HEK293 (cell line): ENCODE measurements at regions not wholly inside any gene's neighbourhood (a gene's known extent, or its start where the extent isn't known, plus 50 kb on each side); places are given as distances from the start of the nearest gene placed in this dataset.

Source experiments
- CTCF ChIA-PET: fragments of 350-600 bp; formaldehyde crosslinking; extraction: SDS; loops from one replicate; lab custom pipeline; 2021; ENCODE audit warnings: antibody characterized with exemption; lab: Yijun Ruan, JAX
- POLR2A ChIA-PET: fragments of 300-600 bp; formaldehyde crosslinking; extraction: SDS; loops from one replicate; lab custom pipeline; 2020; ENCODE audit warnings: antibody characterized with exemption, inconsistent platforms; lab: Yijun Ruan, JAX
- H3K27ac ChIP-seq: fragments of 200-500 bp; sonication (Bioruptor generic); 2 replicates; pipeline ENCODE4 v1.5.1; 2014; ENCODE audit warnings: low read depth, low read length, control low read depth, inconsistent platforms; ENCODE audit errors: extremely low read depth
- H3K36me3 ChIP-seq, 2 experiments: fragments of 200-500 bp in 1 of 2; sonication (Bioruptor generic) in 1 of 2; 1 replicate in 1 of 2; 2 replicates in 1 of 2; pipeline ENCODE4 v1.5.1; 2014 to 2017; ENCODE audit warnings: inconsistent platforms in 2 of 2, low read length in 2 of 2; ENCODE audit not compliant: control insufficient read depth in 2 of 2, insufficient read depth in 1 of 2
- H3K4me1 ChIP-seq: fragments of 200-500 bp; sonication (Bioruptor generic); 2 replicates; pipeline ENCODE4 v1.5.1; 2014; ENCODE audit warnings: mild to moderate bottlenecking, low read length, inconsistent platforms; ENCODE audit not compliant: control insufficient read depth, insufficient read depth
- H3K4me3 ChIP-seq: 2 replicates; pipeline ENCODE4 v1.5.1; 2011; ENCODE audit warnings: low read depth, mild to moderate bottlenecking, control low read depth, low read length, moderate library complexity
- H3K9me3 ChIP-seq: fragments of 200-500 bp; sonication (Bioruptor generic); 2 replicates; pipeline ENCODE4 v1.5.1; 2014; ENCODE audit warnings: low read depth, low read length, inconsistent platforms; ENCODE audit not compliant: control insufficient read depth, insufficient read depth
- BCL11B ChIP-seq: fragments of 450-650 bp; formaldehyde crosslinking; IDR thresholded peaks from 2 replicates; pipeline ENCODE4 v1.5.1; 2016; ENCODE audit warnings: low read depth, missing biosample characterization, missing genetic modification characterization
- FEZF1 ChIP-seq: fragments of 450-650 bp; formaldehyde crosslinking; IDR thresholded peaks from 2 replicates; pipeline ENCODE4 v1.5.1; 2016; ENCODE audit warnings: missing biosample characterization, missing genetic modification characterization
- KLF10 ChIP-seq: fragments of 450-650 bp; IDR thresholded peaks from 2 replicates; pipeline ENCODE4 v1.5.1; 2018; ENCODE audit warnings: missing biosample characterization, mild to moderate bottlenecking, missing genetic modification characterization
- PBX3 ChIP-seq: sonication (generic); formaldehyde crosslinking; IDR thresholded peaks from 2 replicates; pipeline ENCODE4 v1.8.1; 2022; ENCODE audit warnings: mild to moderate bottlenecking, moderate library complexity, missing genetic modification reagents
- RBAK ChIP-seq: fragments of 450-650 bp; formaldehyde crosslinking; IDR thresholded peaks from 2 replicates; pipeline ENCODE4 v1.5.1; 2016; ENCODE audit warnings: missing biosample characterization, missing genetic modification characterization
- SCRT2 ChIP-seq: fragments of 450-650 bp; formaldehyde crosslinking; IDR thresholded peaks from 2 replicates; pipeline ENCODE4 v1.5.1; 2016; ENCODE audit warnings: missing biosample characterization, missing genetic modification characterization
- TSHZ1 ChIP-seq: fragments of 450-650 bp; formaldehyde crosslinking; IDR thresholded peaks from 2 replicates; pipeline ENCODE4 v1.5.1; 2016; ENCODE audit warnings: missing biosample characterization, missing genetic modification characterization, borderline replicate concordance
- ZBTB6 ChIP-seq: fragments of 450-650 bp; formaldehyde crosslinking; IDR thresholded peaks from 2 replicates; pipeline ENCODE4 v1.5.1; 2017; ENCODE audit warnings: missing biosample characterization, missing genetic modification characterization
- ZFP41 ChIP-seq: fragments of 450-650 bp; formaldehyde crosslinking; IDR thresholded peaks from 2 replicates; pipeline ENCODE4 v1.5.1; 2016; ENCODE audit warnings: missing biosample characterization, missing genetic modification characterization, borderline replicate concordance
- ZNF10 ChIP-seq: fragments of 450-650 bp; formaldehyde crosslinking; IDR thresholded peaks from 2 replicates; pipeline ENCODE4 v1.5.1; 2017; ENCODE audit warnings: missing biosample characterization, missing genetic modification characterization
- ZNF174 ChIP-seq: fragments of 450-650 bp; formaldehyde crosslinking; IDR thresholded peaks from 2 replicates; pipeline ENCODE4 v1.5.0; 2017; ENCODE audit warnings: missing biosample characterization, mild to moderate bottlenecking, missing genetic modification characterization
- ZNF19 ChIP-seq: fragments of 450-650 bp; formaldehyde crosslinking; IDR thresholded peaks from 2 replicates; pipeline ENCODE4; 2016; ENCODE audit warnings: missing biosample characterization, missing genetic modification characterization, low read depth
- ZNF280D ChIP-seq: fragments of 450-650 bp; formaldehyde crosslinking; IDR thresholded peaks from 2 replicates; pipeline ENCODE4 v1.5.1; 2016; ENCODE audit warnings: missing biosample characterization, missing genetic modification characterization
- ZNF311 ChIP-seq: fragments of 450-650 bp; formaldehyde crosslinking; IDR thresholded peaks from 2 replicates; pipeline ENCODE4 v1.5.1; 2017; ENCODE audit warnings: missing biosample characterization, missing genetic modification characterization, borderline replicate concordance
- ZNF335 ChIP-seq: fragments of 450-650 bp; formaldehyde crosslinking; conservative IDR thresholded peaks from 2 replicates; pipeline ENCODE4 v1.5.1; 2016; ENCODE audit warnings: missing biosample characterization, missing genetic modification characterization
- ZNF350 ChIP-seq: fragments of 450-650 bp; formaldehyde crosslinking; IDR thresholded peaks from 2 replicates; pipeline ENCODE4 v1.5.0; 2017; ENCODE audit warnings: missing biosample characterization, mild to moderate bottlenecking, missing genetic modification characterization
- ZNF394 ChIP-seq: fragments of 450-650 bp; formaldehyde crosslinking; IDR thresholded peaks from 2 replicates; pipeline ENCODE4 v1.5.1; 2016; ENCODE audit warnings: missing biosample characterization, missing genetic modification characterization, mild to moderate bottlenecking, moderate library complexity, borderline replicate concordance
- ZNF510 ChIP-seq: fragments of 450-650 bp; formaldehyde crosslinking; IDR thresholded peaks from 2 replicates; pipeline ENCODE4 v1.5.1; 2018; ENCODE audit warnings: mild to moderate bottlenecking, missing genetic modification characterization, missing biosample characterization; ENCODE audit not compliant: insufficient replicate concordance
- ZNF561 ChIP-seq: fragments of 450-650 bp; IDR thresholded peaks from 2 replicates; pipeline ENCODE4 v1.5.1; 2018; ENCODE audit warnings: missing biosample characterization, missing genetic modification characterization, borderline replicate concordance
- ZNF596 ChIP-seq: fragments of 450-650 bp; IDR thresholded peaks from 2 replicates; pipeline ENCODE4 v1.5.0; 2018; ENCODE audit warnings: missing biosample characterization, mild to moderate bottlenecking, missing genetic modification characterization, moderate library complexity
- ZNF747 ChIP-seq: fragments of 450-650 bp; formaldehyde crosslinking; IDR thresholded peaks from 2 replicates; pipeline ENCODE4 v1.5.1; 2016; ENCODE audit warnings: missing biosample characterization, missing genetic modification characterization
- ZNF768 ChIP-seq: fragments of 450-650 bp; formaldehyde crosslinking; IDR thresholded peaks from 2 replicates; pipeline ENCODE4 v1.5.1; 2018; ENCODE audit warnings: missing biosample characterization, mild to moderate bottlenecking, missing genetic modification characterization
- ZNF777 ChIP-seq: fragments of 450-650 bp; formaldehyde crosslinking; IDR thresholded peaks from 2 replicates; pipeline ENCODE4 v1.5.1; 2017; ENCODE audit warnings: missing biosample characterization, missing genetic modification characterization, borderline replicate concordance
- ZNF785 ChIP-seq: fragments of 450-650 bp; formaldehyde crosslinking; IDR thresholded peaks from 2 replicates; pipeline ENCODE4 v1.5.1; 2016; ENCODE audit warnings: missing biosample characterization, missing genetic modification characterization
- ZNF830 ChIP-seq: fragments of 450-650 bp; IDR thresholded peaks from 2 replicates; pipeline ENCODE4 v1.5.0; 2018; ENCODE audit warnings: missing biosample characterization, missing genetic modification characterization, low read depth, mild to moderate bottlenecking, moderate library complexity
- ZSCAN5A ChIP-seq: fragments of 450-650 bp; formaldehyde crosslinking; IDR thresholded peaks from 2 replicates; pipeline ENCODE4 v1.5.1; 2016; ENCODE audit warnings: missing biosample characterization, missing genetic modification characterization

GRCh38 chr4:97132435-97132834 lies 1010.8 kb downstream of the STPG2 start:
- CTCF ChIA-PET, result no interaction called here
- POLR2A ChIA-PET, result no interaction called here
- TF ChIP-seq ZSCAN5A (tag by site-specific recombination) (no peak), RBAK (tag by site-specific recombination) (no peak), ZNF596 (tag by site-specific recombination) (no peak), BCL11B (no peak), ZNF830 (no peak), PBX3 (CRISPR knock-in tag) (no peak), ZBTB6 (tag by site-specific recombination) (no peak), ZNF19 (tag by site-specific recombination) (no peak), FEZF1 (tag by site-specific recombination) (no peak), ZNF747 (no peak), ZNF785 (tag by site-specific recombination) (no peak), ZNF510 (tag by site-specific recombination) (no peak), ZNF335 (tag by site-specific recombination) (no peak), SCRT2 (tag by site-specific recombination) (no peak), TSHZ1 (tag by site-specific recombination) (no peak), ZNF777 (tag by site-specific recombination) (no peak), KLF10 (tag by site-specific recombination) (no peak)

GRCh38 chr4:97134456-97134855 lies 1008.8 kb downstream of the STPG2 start:
- CTCF ChIA-PET, result no interaction called here
- Histone ChIP-seq H3K36me3 (no peaks in the 10 kb centered on the region), H3K9me3 (no peaks in the 10 kb centered on the region), H3K27ac (no peak overlapping the region), H3K4me1 (no peaks in the 10 kb centered on the region), H3K4me3 (no peak overlapping the region)
- POLR2A ChIA-PET, result no interaction called here
- TF ChIP-seq ZNF280D (tag by site-specific recombination), result no peak
- TF ChIP-seq ZNF10 (tag by site-specific recombination), result no peak
- no peak for TF ChIP-seq ZNF350 (tag by site-specific recombination)
- no peak for TF ChIP-seq ZNF394
- no peak for TF ChIP-seq ZFP41
- no peak for TF ChIP-seq ZNF768 (tag by site-specific recombination)
- TF ChIP-seq ZNF561 (tag by site-specific recombination), result no peak
- TF ChIP-seq ZNF174, result no peak
- TF ChIP-seq ZNF311 (tag by site-specific recombination), result no peak

More at GRCh38 chr4:97132435-97132834, 1010.8 kb downstream of the STPG2 start:
- Histone ChIP-seq H3K9me3 (no peaks in the 10 kb centered on the region), H3K4me3 (no peak overlapping the region), H3K36me3 (no peaks in the 10 kb centered on the region), H3K27ac (no peak overlapping the region), H3K4me1 (no peaks in the 10 kb centered on the region)
